C4-2B (cell line): ENCODE measurements at regions not wholly inside any gene's neighbourhood (a gene's known extent, or its start where the extent isn't known, plus 50 kb on each side); places are given as distances from the start of the nearest gene placed in this dataset.
"Not testable (repeated sequence)": the region's sequence is repeated elsewhere in the genome, so short reads cannot be mapped to it uniquely, and the experiment has no call there.

Source experiments
- H3K27ac ChIP-seq: fragments of 450-650 bp; 2 replicates; pipeline ENCODE4 v1.5.1; 2017
- ZFX ChIP-seq: fragments of 450-650 bp; IDR thresholded peaks from 2 replicates; pipeline ENCODE4 v1.6.1; 2017
- TF ChIP-seq, protein P1 (sequence below): fragments of 450-650 bp; conservative IDR thresholded peaks from 2 replicates; pipeline ENCODE4 v1.5.1; 2017; ENCODE audit warnings: mild to moderate bottlenecking

DNA sequence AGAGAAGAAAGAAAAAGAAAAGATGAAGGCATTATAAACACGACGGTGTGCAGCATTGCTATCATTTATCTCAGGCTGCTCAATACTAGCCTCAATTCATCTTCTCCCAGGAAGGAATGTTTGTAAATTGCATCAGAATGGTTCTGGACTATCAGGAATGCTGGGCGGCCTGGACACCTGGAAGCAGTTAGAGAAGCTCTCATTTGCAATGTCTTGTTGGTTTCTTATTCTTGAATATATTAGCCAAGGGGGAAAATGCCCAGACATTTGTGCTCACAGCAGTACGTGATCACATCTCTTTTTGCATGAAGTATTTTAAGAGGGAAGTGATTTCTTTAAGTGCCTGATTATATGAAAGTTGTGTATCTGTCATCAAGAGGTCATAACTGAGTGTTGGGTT, 85.6 kb upstream of the IMMP2L start:
- TF ChIP-seq, protein P1, sequence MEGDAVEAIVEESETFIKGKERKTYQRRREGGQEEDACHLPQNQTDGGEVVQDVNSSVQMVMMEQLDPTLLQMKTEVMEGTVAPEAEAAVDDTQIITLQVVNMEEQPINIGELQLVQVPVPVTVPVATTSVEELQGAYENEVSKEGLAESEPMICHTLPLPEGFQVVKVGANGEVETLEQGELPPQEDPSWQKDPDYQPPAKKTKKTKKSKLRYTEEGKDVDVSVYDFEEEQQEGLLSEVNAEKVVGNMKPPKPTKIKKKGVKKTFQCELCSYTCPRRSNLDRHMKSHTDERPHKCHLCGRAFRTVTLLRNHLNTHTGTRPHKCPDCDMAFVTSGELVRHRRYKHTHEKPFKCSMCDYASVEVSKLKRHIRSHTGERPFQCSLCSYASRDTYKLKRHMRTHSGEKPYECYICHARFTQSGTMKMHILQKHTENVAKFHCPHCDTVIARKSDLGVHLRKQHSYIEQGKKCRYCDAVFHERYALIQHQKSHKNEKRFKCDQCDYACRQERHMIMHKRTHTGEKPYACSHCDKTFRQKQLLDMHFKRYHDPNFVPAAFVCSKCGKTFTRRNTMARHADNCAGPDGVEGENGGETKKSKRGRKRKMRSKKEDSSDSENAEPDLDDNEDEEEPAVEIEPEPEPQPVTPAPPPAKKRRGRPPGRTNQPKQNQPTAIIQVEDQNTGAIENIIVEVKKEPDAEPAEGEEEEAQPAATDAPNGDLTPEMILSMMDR: no peak
- TF ChIP-seq ZFX: no peak
- H3K27ac ChIP-seq: no peak overlapping the region

DNA sequence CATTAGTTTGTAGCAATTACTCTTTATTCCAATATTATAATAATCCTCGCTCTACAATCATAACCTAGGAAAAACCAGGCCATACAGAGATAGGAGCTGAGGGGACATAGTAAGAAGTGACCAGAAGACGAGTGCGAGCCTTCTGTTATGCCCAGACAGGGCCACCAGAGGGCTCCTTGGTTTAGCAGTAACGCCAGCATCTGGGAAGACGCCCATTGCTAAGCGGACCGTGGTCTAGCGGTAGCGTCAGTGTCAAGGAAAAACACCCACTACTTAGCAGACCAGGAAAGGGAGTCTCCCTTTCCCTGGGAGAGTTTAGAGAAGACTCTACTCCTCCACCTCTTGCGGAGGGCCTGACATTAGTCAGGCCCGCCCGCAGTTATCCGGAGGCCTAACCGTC, 82.3 kb upstream of the IMMP2L start:
- H3K27ac ChIP-seq: not testable (repeated sequence)
- TF ChIP-seq, protein P1: peak; percentile 45

DNA sequence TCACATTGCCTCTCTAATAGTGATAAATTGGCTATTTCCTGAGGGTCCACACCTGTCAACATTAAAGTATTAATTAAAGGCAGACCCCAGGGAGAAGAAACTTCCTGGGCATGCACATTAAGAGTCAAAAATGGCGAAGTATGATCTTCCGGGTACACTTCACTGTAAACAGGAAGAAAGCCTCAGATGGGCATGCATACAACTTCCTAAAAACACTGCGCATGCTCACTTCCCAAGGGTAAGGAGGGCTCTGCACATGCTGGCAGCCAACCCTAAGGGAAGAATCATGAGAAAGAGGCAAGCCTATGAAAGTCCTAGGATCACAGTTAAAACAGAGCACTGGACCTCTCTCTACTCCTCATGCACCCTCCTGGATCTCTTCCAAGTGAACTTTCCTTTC, 80.1 kb upstream of the IMMP2L start:
- no peak for TF ChIP-seq ZFX
- TF ChIP-seq, protein P1: no peak
- H3K27ac ChIP-seq: no peak overlapping the region

DNA sequence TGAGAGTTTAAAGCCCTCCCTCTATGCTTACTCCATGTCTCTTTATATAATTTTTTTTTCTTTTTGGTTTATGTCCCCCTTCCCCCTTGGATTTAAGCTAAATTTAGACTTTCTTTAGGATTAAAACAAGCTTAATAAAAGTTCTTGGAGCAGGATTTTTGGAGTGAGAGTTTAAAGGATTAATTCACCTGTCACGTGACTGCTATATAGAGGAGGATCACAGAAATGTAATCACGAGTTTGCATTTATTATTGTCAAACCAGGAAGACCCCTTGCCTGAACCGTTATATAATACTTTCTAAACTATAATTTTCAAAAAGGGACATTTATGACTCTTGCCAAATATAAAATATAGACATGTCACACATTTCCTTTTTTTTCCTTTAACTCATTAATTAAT, 78.1 kb upstream of the IMMP2L start:
- H3K27ac ChIP-seq: no peak overlapping the region
- TF ChIP-seq ZFX: no peak
- TF ChIP-seq, protein P1: no peak

DNA sequence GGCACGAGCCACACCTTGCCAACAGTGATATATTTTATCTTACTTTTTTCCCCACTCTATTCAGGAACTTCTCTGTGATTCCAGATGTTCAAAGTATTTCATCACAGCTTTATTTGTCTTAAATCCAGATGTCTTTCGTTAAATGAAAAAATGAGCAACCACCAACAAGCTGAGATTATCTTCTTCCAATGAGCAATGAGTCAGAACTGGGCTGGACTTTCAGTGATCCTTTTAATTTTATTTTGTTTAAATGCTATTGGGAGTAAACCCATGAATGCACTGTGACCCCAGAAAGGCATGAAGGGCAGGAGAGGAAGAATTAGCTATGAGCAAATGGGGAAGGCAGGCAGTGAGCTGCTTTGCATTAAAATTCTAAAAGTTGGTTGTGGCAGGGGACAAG, 77.6 kb upstream of the IMMP2L start:
- TF ChIP-seq, protein P1: no peak
- no peak for TF ChIP-seq ZFX

DNA sequence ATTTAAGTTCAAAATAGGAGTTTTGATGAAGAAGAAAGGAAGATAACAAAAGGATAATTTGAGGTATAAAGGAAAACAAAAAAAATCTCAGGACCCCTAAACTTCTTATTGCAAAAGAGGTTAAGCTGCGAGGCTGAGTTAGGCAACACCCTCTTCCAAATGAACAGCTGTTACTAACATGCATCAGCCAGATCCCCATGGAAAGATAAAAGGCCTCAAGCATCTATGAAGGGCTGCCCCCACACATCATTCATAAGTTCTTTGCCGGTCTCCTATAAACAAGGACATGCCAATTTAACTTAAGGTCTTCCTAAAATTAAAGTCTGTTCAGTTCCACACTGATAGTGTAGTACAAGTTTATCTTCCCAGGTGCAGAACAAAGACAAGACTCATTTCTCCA, 75.8 kb upstream of the IMMP2L start:
- no peak overlapping the region for H3K27ac ChIP-seq

More for the DNA sequence above, 77.6 kb upstream of the IMMP2L start:
- H3K27ac ChIP-seq: no peak overlapping the region

DNA sequence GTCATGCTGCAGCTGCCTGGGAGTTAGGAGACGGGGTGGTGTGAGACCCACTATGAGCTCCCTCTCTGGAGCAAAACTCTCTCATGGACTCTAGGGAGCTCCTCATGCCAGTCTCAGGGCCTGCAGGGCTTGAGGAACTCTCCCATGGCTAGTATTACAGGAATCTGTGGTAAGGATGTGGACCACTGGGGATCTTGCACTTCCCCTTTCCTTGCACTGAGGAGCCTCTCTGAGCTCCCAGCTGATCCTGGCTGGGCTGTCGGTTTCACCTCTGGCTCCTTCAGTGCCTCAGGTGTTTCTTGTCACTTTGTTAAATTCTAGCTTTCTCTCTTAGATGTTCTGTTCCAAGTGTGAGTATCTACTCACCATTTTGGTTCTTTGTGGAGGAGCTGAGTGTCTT, 71.6 kb upstream of the IMMP2L start:
- H3K27ac ChIP-seq: no peak overlapping the region
- TF ChIP-seq ZFX: no peak
- TF ChIP-seq, protein P1: no peak

More for the DNA sequence above, 75.8 kb upstream of the IMMP2L start:
- no peak for TF ChIP-seq ZFX
- TF ChIP-seq, protein P1: no peak
